H1 (cell line): ENCODE measurements at regions not wholly inside any gene's neighbourhood (a gene's known extent, or its start where the extent isn't known, plus 50 kb on each side); places are given as distances from the start of the nearest gene placed in this dataset.

Experiments used
- CTCF ChIA-PET: fragments of 300-600 bp; sonication (Branson Sonifier 250); formaldehyde crosslinking; loops from one replicate; lab custom pipeline; 2021; ENCODE audit not compliant: partially characterized antibody; lab: Charles Lee
- POLR2A ChIA-PET: fragments of 300-600 bp; sonication (Branson Sonifier 250); formaldehyde crosslinking; loops from one replicate; lab custom pipeline; 2021; ENCODE audit warnings: inconsistent platforms; ENCODE audit not compliant: partially characterized antibody; lab: Charles Lee
- DNase-seq, 2 experiments: peaks; one replicate each; pipeline versions ENCODE4 v3.0.0 to v3.0.0-alpha.2; 2010 to 2022; ENCODE audit warnings: low spot score in 2 of 2, low read depth in 1 of 2, mixed read lengths in 1 of 2
- FAIRE-seq: peaks from 2 replicates; lab custom pipeline; 2011; peaks lifted over from hg19 to GRCh38; lab: Jason Lieb, UNC
- H2AFZ ChIP-seq: 2 replicates; pipeline ENCODE4 v1.8.1; 2012; ENCODE audit warnings: low read length, inconsistent platforms
- H2AK5ac ChIP-seq: 2 replicates; pipeline ENCODE4 v1.6.1; 2013; ENCODE audit warnings: low read depth, low read length
- H2BK120ac ChIP-seq: replicated peaks from 2 replicates; pipeline ENCODE3; 2013; ENCODE audit warnings: low read depth, low read length, inconsistent platforms
- H2BK12ac ChIP-seq: 2 replicates; pipeline ENCODE4 v1.6.1; 2013; ENCODE audit warnings: low read depth, low read length
- H2BK15ac ChIP-seq: 2 replicates; pipeline ENCODE4 v1.6.1; 2013; ENCODE audit warnings: low read length
- H2BK20ac ChIP-seq: 2 replicates; pipeline ENCODE4 v1.6.1; 2013; ENCODE audit warnings: low read length
- H2BK5ac ChIP-seq: 2 replicates; pipeline ENCODE4 v1.6.1; 2013; ENCODE audit warnings: low read depth, low read length
- H3K14ac ChIP-seq: 2 replicates; pipeline ENCODE4 v1.6.1; 2013; ENCODE audit warnings: inconsistent platforms; ENCODE audit not compliant: insufficient read length
- H3K18ac ChIP-seq: 2 replicates; pipeline ENCODE4 v1.6.1; 2013; ENCODE audit warnings: low read length; ENCODE audit errors: extremely low read depth
- H3K23ac ChIP-seq: 2 replicates; pipeline ENCODE4 v1.6.1; 2013; ENCODE audit warnings: inconsistent platforms; ENCODE audit not compliant: insufficient read length
- H3K23me2 ChIP-seq: 2 replicates; pipeline ENCODE4 v1.6.1; 2013; ENCODE audit warnings: low read depth, low read length
- H3K27ac ChIP-seq: 2 replicates; pipeline ENCODE4 v1.6.1; 2011; ENCODE audit warnings: low read depth, low read length, inconsistent platforms
- H3K27me3 ChIP-seq, 4 experiments: replicated peaks in 1 of 4; 1 replicate in 1 of 4; 2 replicates in 3 of 4; pipeline versions ENCODE4 v1.6.1 to v1.8.1; 2011 to 2013; ENCODE audit warnings: low read length in 3 of 4, mild to moderate bottlenecking in 3 of 4, inconsistent platforms in 2 of 4, mixed read lengths in 2 of 4, moderate library complexity in 1 of 4; ENCODE audit not compliant: control insufficient read depth in 3 of 4, insufficient read depth in 3 of 4; ENCODE audit errors: extremely low read depth in 1 of 4
- H3K36me3 ChIP-seq, 4 experiments: 2 replicates each; pipeline versions ENCODE4 v1.6.1 to v1.8.1; 2011 to 2013; ENCODE audit warnings: mild to moderate bottlenecking in 4 of 4, low read length in 3 of 4, moderate library complexity in 2 of 4, control low read depth in 1 of 4, inconsistent platforms in 1 of 4; ENCODE audit not compliant: insufficient read depth in 4 of 4, control insufficient read depth in 2 of 4
- H3K4ac ChIP-seq: replicated peaks from 2 replicates; pipeline ENCODE3; 2013; ENCODE audit warnings: low read length, low read depth, mixed read lengths, inconsistent platforms; ENCODE audit not compliant: insufficient read length
- H3K4me1 ChIP-seq, 4 experiments: replicated peaks in 1 of 4; 1 replicate in 1 of 4; 2 replicates in 3 of 4; pipeline versions ENCODE4 v1.6.1 to v1.8.1; 2011 to 2013; ENCODE audit warnings: low read length in 3 of 4, inconsistent platforms in 2 of 4, mixed read lengths in 1 of 4; ENCODE audit not compliant: insufficient read depth in 4 of 4, control insufficient read depth in 3 of 4
- H3K4me2 ChIP-seq, 2 experiments: 2 replicates each; pipeline versions ENCODE4 v1.6.1 to v1.8.1; 2011 to 2013; ENCODE audit warnings: low read depth in 2 of 2, low read length in 2 of 2, control low read depth in 1 of 2, inconsistent platforms in 1 of 2, mild to moderate bottlenecking in 1 of 2; ENCODE audit not compliant: insufficient read depth in 1 of 2
- H3K4me3 ChIP-seq, 4 experiments: fragments of 200-600, 300-600 bp in 1 of 4; sonication (generic), shearing (Covaris generic), sonication (Bioruptor Twin) in 1 of 4; 2 replicates each; pipeline versions ENCODE4 v1.5.1 to v1.8.1; 2011 to 2016; ENCODE audit warnings: low read length in 4 of 4, low read depth in 3 of 4, control low read depth in 2 of 4, inconsistent platforms in 2 of 4, mild to moderate bottlenecking in 2 of 4, mixed read lengths in 1 of 4, moderate library complexity in 1 of 4; ENCODE audit not compliant: insufficient read depth in 2 of 4; ENCODE audit errors: extremely low read depth in 1 of 4
- H3K56ac ChIP-seq: replicated peaks from 2 replicates; pipeline ENCODE3; 2013; ENCODE audit warnings: low read depth, mild to moderate bottlenecking, mixed read lengths, low read length, inconsistent platforms; ENCODE audit not compliant: insufficient read length
- H3K79me1 ChIP-seq: 2 replicates; pipeline ENCODE4 v1.6.1; 2013; ENCODE audit warnings: low read depth, low read length, control low read depth
- H3K79me2 ChIP-seq, 2 experiments: 2 replicates each; pipeline versions ENCODE4 v1.6.1 to v1.8.1; 2012 to 2013; ENCODE audit warnings: low read length in 2 of 2, mild to moderate bottlenecking in 2 of 2, inconsistent platforms in 1 of 2; ENCODE audit not compliant: insufficient read depth in 2 of 2, control insufficient read depth in 1 of 2
- H3K9ac ChIP-seq, 4 experiments: replicated peaks in 1 of 4; 1 replicate in 1 of 4; 2 replicates in 3 of 4; pipeline versions ENCODE4 v1.6.1 to v1.8.1; 2011 to 2013; ENCODE audit warnings: low read depth in 3 of 4, low read length in 3 of 4, control low read depth in 2 of 4, mild to moderate bottlenecking in 2 of 4, moderate library complexity in 2 of 4, inconsistent platforms in 1 of 4; ENCODE audit errors: extremely low read depth in 1 of 4
- H3K9me3 ChIP-seq, 2 experiments: 2 replicates each; pipeline versions ENCODE4 v1.6.1 to v1.8.1; 2012 to 2013; ENCODE audit warnings: mild to moderate bottlenecking in 2 of 2, moderate library complexity in 2 of 2, control low read depth in 1 of 2, inconsistent platforms in 1 of 2, low read depth in 1 of 2, low read length in 1 of 2, mixed read lengths in 1 of 2; ENCODE audit not compliant: insufficient read depth in 2 of 2
- H4K20me1 ChIP-seq, 2 experiments: replicated peaks in 1 of 2; 2 replicates each; pipeline versions ENCODE3 to v1.8.1; 2011 to 2013; ENCODE audit warnings: inconsistent platforms in 2 of 2, low read length in 2 of 2, mild to moderate bottlenecking in 1 of 2; ENCODE audit not compliant: insufficient read depth in 2 of 2, control insufficient read depth in 1 of 2
- H4K5ac ChIP-seq: 2 replicates; pipeline ENCODE4 v1.6.1; 2013; ENCODE audit warnings: low read length, low read depth, mixed read lengths, inconsistent platforms; ENCODE audit not compliant: insufficient read length
- H4K8ac ChIP-seq: 2 replicates; pipeline ENCODE4 v1.8.0; 2013; ENCODE audit warnings: mild to moderate bottlenecking, moderate library complexity, low read length, inconsistent platforms; ENCODE audit not compliant: insufficient read depth; ENCODE audit errors: extremely low read depth
- H4K91ac ChIP-seq: replicated peaks from 2 replicates; pipeline ENCODE3; 2013; ENCODE audit warnings: low read length, mixed read lengths, inconsistent platforms; ENCODE audit not compliant: insufficient read length
- ASH2L ChIP-seq: fragments of 200-600, 300-600 bp; sonication (generic); IDR thresholded peaks from one replicate; pipeline ENCODE4 v1.7.1; 2017; ENCODE audit warnings: low read length
- ATF2 ChIP-seq: IDR thresholded peaks from 2 replicates; pipeline ENCODE4 v1.6.1; 2012; ENCODE audit warnings: low read length, inconsistent platforms
- CHD1 ChIP-seq: IDR thresholded peaks from 2 replicates; pipeline ENCODE4 v1.6.1; 2012; ENCODE audit warnings: low read depth, low read length, improper control_type of control experiment
- CREB1 ChIP-seq: IDR thresholded peaks from 2 replicates; pipeline ENCODE4 v1.6.1; 2012; ENCODE audit warnings: inconsistent platforms
- GTF2F1 ChIP-seq: IDR thresholded peaks from 2 replicates; pipeline ENCODE4 v1.6.1; 2012; ENCODE audit warnings: low read depth, low read length, improper control_type of control experiment, borderline replicate concordance
- HDAC6 ChIP-seq: IDR thresholded peaks from one replicate; pipeline ENCODE4 v1.7.1; 2012; ENCODE audit warnings: low read depth, mild to moderate bottlenecking, inconsistent platforms, low read length, moderate library complexity
- KDM4A ChIP-seq: IDR thresholded peaks from one replicate; pipeline ENCODE4 v1.7.1; 2012; ENCODE audit warnings: low read depth, mild to moderate bottlenecking, moderate library complexity, low read length, inconsistent platforms; ENCODE audit not compliant: severe bottlenecking
- NANOG ChIP-seq: IDR thresholded peaks from 2 replicates; pipeline ENCODE4 v1.6.1; 2011; ENCODE audit warnings: low read length, low read depth, mild to moderate bottlenecking, inconsistent platforms; ENCODE audit not compliant: insufficient read depth, poor library complexity, severe bottlenecking
- PHF8 ChIP-seq: fragments of 200-600 bp; sonication (generic); conservative IDR thresholded peaks from 2 replicates; pipeline ENCODE4 v1.7.1; 2012; ENCODE audit warnings: low read depth, mild to moderate bottlenecking, inconsistent platforms, low read length, moderate library complexity
- RAD21 ChIP-seq, 2 experiments: IDR thresholded peaks in 1 of 2; conservative IDR thresholded peaks in 1 of 2; 2 replicates each; pipeline ENCODE4 v1.6.1; 2011; ENCODE audit warnings: low read depth in 2 of 2, low read length in 2 of 2, improper control_type of control experiment in 1 of 2, inconsistent platforms in 1 of 2, mild to moderate bottlenecking in 1 of 2, moderate library complexity in 1 of 2
- SIN3A ChIP-seq, 2 experiments: IDR thresholded peaks in 1 of 2; conservative IDR thresholded peaks in 1 of 2; 2 replicates each; pipeline ENCODE4 v1.6.1; 2011 to 2012; ENCODE audit warnings: low read length in 2 of 2, improper control_type of control experiment in 1 of 2, low read depth in 1 of 2, mild to moderate bottlenecking in 1 of 2
- SP4 ChIP-seq: IDR thresholded peaks from 2 replicates; pipeline ENCODE4 v1.6.1; 2012; ENCODE audit warnings: low read length, inconsistent platforms
- YY1 ChIP-seq: IDR thresholded peaks from 2 replicates; pipeline ENCODE4 v1.6.1; 2011; ENCODE audit warnings: low read depth, mild to moderate bottlenecking, low read length
- WGBS, 2 experiments: shearing (Covaris generic) in 1 of 2; methylation state at CpG; one replicate each; pipeline versions ENCODE4 v1.1.6 to v1.1.7; 2013 to 2015; ENCODE audit warnings: low lambda C conversion rate in 2 of 2, mixed read lengths in 2 of 2, inconsistent platforms in 1 of 2, low coverage in 1 of 2, missing lambda C conversion rate in 1 of 2; ENCODE audit not compliant: insufficient replicate concordance in 2 of 2, insufficient coverage in 1 of 2, insufficient read length in 1 of 2; ENCODE audit errors: extremely low coverage in 1 of 2, missing lambda C conversion rate in 1 of 2; 5-methylcytosine and 5-hydroxymethylcytosine counted together

GRCh38 chr1:102699524-102699923 lies 408.8 kb downstream of the COL11A1 start:
- Histone ChIP-seq H3K4me3 (no peak overlapping the region), H3K23me2 (no peaks in the 10 kb centered on the region), H3K14ac (no peak overlapping the region), H4K8ac (no peak overlapping the region), H4K20me1 (no peaks in the 10 kb centered on the region), H2BK12ac (no peak overlapping the region), H3K27me3 (peaks cover 0 to 1% (median 0%) of the 10 kb centered on the region in 4 experiments; a peak in 1 of 7 replicates), H2AK5ac (no peak overlapping the region), H3K27ac (no peak overlapping the region), H4K91ac (no peak overlapping the region), H4K5ac (no peak overlapping the region), H3K56ac (no peak overlapping the region), H2BK5ac (no peak overlapping the region), H3K9ac (no peak overlapping the region), H3K79me2 (no peaks in the 10 kb centered on the region), H3K4me1 (no peaks in the 10 kb centered on the region), H3K9me3 (no peaks in the 10 kb centered on the region), H3K36me3 (no peaks in the 10 kb centered on the region), H2BK15ac (no peak overlapping the region), H2BK120ac (no peak overlapping the region), H2AFZ (no peak overlapping the region), H2BK20ac (no peak overlapping the region), H3K18ac (no peak overlapping the region), H3K23ac (no peak overlapping the region), H3K79me1 (no peaks in the 10 kb centered on the region), H3K4me2 (no peak overlapping the region), H3K4ac (no peak overlapping the region)
- no peak for DNase-seq
- ChIA-PET CTCF (no interaction called here), POLR2A (no interaction called here)
- 96% methylated on average over 1 of the region's 1 CpG; no CpG with 5 or more reads in 1 of the 2 experiments for WGBS, 2 experiments
- FAIRE-seq, result no peak
- TF ChIP-seq YY1 (no peak), HDAC6 (no peak), CREB1 (no peak), CHD1 (no peak), NANOG (no peak), GTF2F1 (no peak), RAD21 (IDR thresholded peaks at IDR 0.05 in 1 of 2, conservative IDR thresholded peaks at IDR 0.05 in 1 of 2; ENCODE audit: low read depth in 2 of 2, low read length in 2 of 2) (no peak), PHF8 (no peak), KDM4A (no peak), SIN3A (conservative IDR thresholded peaks at IDR 0.05 in 1 of 2, IDR thresholded peaks at IDR 0.05 in 1 of 2; ENCODE audit: low read depth in 1 of 2, low read length in 2 of 2) (no peak), ATF2 (no peak), ASH2L (no peak), SP4 (no peak)
